Skeletal muscle satellite cell (primary cell): ENCODE measurements at regions not wholly inside any gene's neighbourhood (a gene's known extent, or its start where the extent isn't known, plus 50 kb on each side); places are given as distances from the start of the nearest gene placed in this dataset.
A peak's percentile ranks its signal among the peaks of the same experiment; 100 is the strongest.

Experiments used
- H3K27me3 ChIP-seq: 2 replicates; pipeline ENCODE4 v1.7.0; 2013; ENCODE audit warnings: low read length; ENCODE audit not compliant: control insufficient read depth, insufficient read depth
- H3K36me3 ChIP-seq: 2 replicates; pipeline ENCODE4 v1.7.0; 2013; ENCODE audit warnings: mild to moderate bottlenecking, control low read depth, low read length; ENCODE audit not compliant: insufficient read depth
- H3K4me1 ChIP-seq: 2 replicates; pipeline ENCODE4 v1.7.0; 2013; ENCODE audit warnings: low read length; ENCODE audit not compliant: control insufficient read depth, insufficient read depth
- H3K4me2 ChIP-seq: 2 replicates; pipeline ENCODE4 v1.7.0; 2013; ENCODE audit warnings: mild to moderate bottlenecking, low read length
- H3K4me3 ChIP-seq: 2 replicates; pipeline ENCODE4 v1.7.0; 2013; ENCODE audit warnings: low read length
- H3K9ac ChIP-seq: 2 replicates; pipeline ENCODE4 v1.7.0; 2013; ENCODE audit warnings: mild to moderate bottlenecking, low read depth, low read length, moderate library complexity
- H3K9me3 ChIP-seq: replicated peaks from 2 replicates; pipeline ENCODE4 v1.7.0; 2013; ENCODE audit warnings: mild to moderate bottlenecking, control low read depth, low read length

- H3K4me1 ChIP-seq = peaks cover 20% of the 10 kb centered on the region
- H3K36me3 ChIP-seq = no peaks in the 10 kb centered on the region
- no peak overlapping the region for H3K4me3 ChIP-seq
- no peaks in the 10 kb centered on the region for H3K27me3 ChIP-seq
- no peaks in the 10 kb centered on the region for H3K9me3 ChIP-seq
- H3K4me2 ChIP-seq = peak overlapping the region; percentile 42
- H3K9ac ChIP-seq = no peak overlapping the region
These were observed 399.5 kb upstream of the ANKRD30A start for GRCh38 chr10:36725581-36726520.

- H3K36me3 ChIP-seq = no peaks in the 10 kb centered on the region
- H3K4me3 ChIP-seq = no peak overlapping the region
- no peaks in the 10 kb centered on the region for H3K9me3 ChIP-seq
- H3K9ac ChIP-seq = no peak overlapping the region
- H3K27me3 ChIP-seq = no peaks in the 10 kb centered on the region
- peaks cover 20% of the 10 kb centered on the region for H3K4me1 ChIP-seq
- H3K4me2 ChIP-seq = no peak overlapping the region
These were observed 402.6 kb upstream of the ANKRD30A start for GRCh38 chr10:36722777-36723176.

GRCh38 chr10:36721871-36722270, 403.5 kb upstream of the ANKRD30A start:
- no peaks in the 10 kb centered on the region for H3K27me3 ChIP-seq
- no peaks in the 10 kb centered on the region for H3K9me3 ChIP-seq
- H3K4me2 ChIP-seq = no peak overlapping the region
- H3K9ac ChIP-seq = no peak overlapping the region
- H3K4me1 ChIP-seq = peaks cover 20% of the 10 kb centered on the region
- no peaks in the 10 kb centered on the region for H3K36me3 ChIP-seq
- H3K4me3 ChIP-seq = no peak overlapping the region

GRCh38 chr10:36720895-36721294, 404.5 kb upstream of the ANKRD30A start:
- Histone ChIP-seq H3K9me3 (no peaks in the 10 kb centered on the region), H3K4me2 (no peak overlapping the region), H3K4me1 (peaks cover 15% of the 10 kb centered on the region), H3K27me3 (no peaks in the 10 kb centered on the region), H3K4me3 (no peak overlapping the region), H3K9ac (no peak overlapping the region), H3K36me3 (no peaks in the 10 kb centered on the region)

GRCh38 chr10:36717118-36717517, 408.3 kb upstream of the ANKRD30A start:
- H3K4me2 ChIP-seq = no peak overlapping the region
- no peaks in the 10 kb centered on the region for H3K27me3 ChIP-seq
- H3K9me3 ChIP-seq = no peaks in the 10 kb centered on the region
- H3K9ac ChIP-seq = no peak overlapping the region
- H3K4me3 ChIP-seq = no peak overlapping the region
- no peaks in the 10 kb centered on the region for H3K4me1 ChIP-seq
- no peaks in the 10 kb centered on the region for H3K36me3 ChIP-seq

- no peaks in the 10 kb centered on the region for H3K27me3 ChIP-seq
These were observed 409.1 kb upstream of the ANKRD30A start for GRCh38 chr10:36716291-36716690.

GRCh38 chr10:36712695-36713094, 412.7 kb upstream of the ANKRD30A start:
- Histone ChIP-seq H3K4me3 (no peak overlapping the region), H3K9me3 (no peaks in the 10 kb centered on the region), H3K9ac (no peak overlapping the region), H3K36me3 (no peaks in the 10 kb centered on the region), H3K4me1 (no peaks in the 10 kb centered on the region), H3K4me2 (no peak overlapping the region), H3K27me3 (no peaks in the 10 kb centered on the region)

More at GRCh38 chr10:36716291-36716690, 409.1 kb upstream of the ANKRD30A start:
- no peaks in the 10 kb centered on the region for H3K9me3 ChIP-seq
- no peak overlapping the region for H3K4me3 ChIP-seq
- no peak overlapping the region for H3K9ac ChIP-seq
- no peak overlapping the region for H3K4me2 ChIP-seq
- H3K36me3 ChIP-seq = no peaks in the 10 kb centered on the region
- H3K4me1 ChIP-seq = no peaks in the 10 kb centered on the region

- H3K4me2 ChIP-seq = no peak overlapping the region
- H3K4me1 ChIP-seq = no peaks in the 10 kb centered on the region
- no peak overlapping the region for H3K9ac ChIP-seq
- H3K4me3 ChIP-seq = no peak overlapping the region
- H3K36me3 ChIP-seq = no peaks in the 10 kb centered on the region
- no peaks in the 10 kb centered on the region for H3K9me3 ChIP-seq
- H3K27me3 ChIP-seq = no peaks in the 10 kb centered on the region
These were observed 414.0 kb upstream of the ANKRD30A start for GRCh38 chr10:36711361-36711760.

GRCh38 chr10:36704124-36704523, 421.3 kb upstream of the ANKRD30A start:
- Histone ChIP-seq H3K9ac (no peak overlapping the region), H3K36me3 (no peaks in the 10 kb centered on the region), H3K4me3 (no peak overlapping the region), H3K4me1 (no peaks in the 10 kb centered on the region), H3K9me3 (no peaks in the 10 kb centered on the region), H3K4me2 (no peak overlapping the region), H3K27me3 (no peaks in the 10 kb centered on the region)

GRCh38 chr10:36703179-36703578, 422.2 kb upstream of the ANKRD30A start:
- no peak overlapping the region for H3K9ac ChIP-seq
- H3K4me1 ChIP-seq = no peaks in the 10 kb centered on the region
- H3K27me3 ChIP-seq = no peaks in the 10 kb centered on the region
- no peaks in the 10 kb centered on the region for H3K36me3 ChIP-seq
- no peak overlapping the region for H3K4me2 ChIP-seq
- no peaks in the 10 kb centered on the region for H3K9me3 ChIP-seq
- no peak overlapping the region for H3K4me3 ChIP-seq

- Histone ChIP-seq H3K4me1 (no peaks in the 10 kb centered on the region), H3K27me3 (no peaks in the 10 kb centered on the region), H3K9me3 (no peaks in the 10 kb centered on the region), H3K36me3 (no peaks in the 10 kb centered on the region), H3K4me2 (no peak overlapping the region), H3K9ac (no peak overlapping the region), H3K4me3 (no peak overlapping the region)
These were observed 425.3 kb upstream of the ANKRD30A start for GRCh38 chr10:36700123-36700522.

- Histone ChIP-seq H3K4me3 (no peak overlapping the region), H3K9me3 (no peaks in the 10 kb centered on the region), H3K36me3 (no peaks in the 10 kb centered on the region), H3K4me1 (no peaks in the 10 kb centered on the region), H3K4me2 (no peak overlapping the region), H3K27me3 (no peaks in the 10 kb centered on the region), H3K9ac (no peak overlapping the region)
These were observed 432.6 kb upstream of the ANKRD30A start for GRCh38 chr10:36692759-36693158.
